ENCODE measurements at regions not wholly inside any gene's neighbourhood (a gene's known extent, or its start where the extent isn't known, plus 50 kb on each side); places are given as distances from the start of the nearest gene placed in this dataset.

DNA sequence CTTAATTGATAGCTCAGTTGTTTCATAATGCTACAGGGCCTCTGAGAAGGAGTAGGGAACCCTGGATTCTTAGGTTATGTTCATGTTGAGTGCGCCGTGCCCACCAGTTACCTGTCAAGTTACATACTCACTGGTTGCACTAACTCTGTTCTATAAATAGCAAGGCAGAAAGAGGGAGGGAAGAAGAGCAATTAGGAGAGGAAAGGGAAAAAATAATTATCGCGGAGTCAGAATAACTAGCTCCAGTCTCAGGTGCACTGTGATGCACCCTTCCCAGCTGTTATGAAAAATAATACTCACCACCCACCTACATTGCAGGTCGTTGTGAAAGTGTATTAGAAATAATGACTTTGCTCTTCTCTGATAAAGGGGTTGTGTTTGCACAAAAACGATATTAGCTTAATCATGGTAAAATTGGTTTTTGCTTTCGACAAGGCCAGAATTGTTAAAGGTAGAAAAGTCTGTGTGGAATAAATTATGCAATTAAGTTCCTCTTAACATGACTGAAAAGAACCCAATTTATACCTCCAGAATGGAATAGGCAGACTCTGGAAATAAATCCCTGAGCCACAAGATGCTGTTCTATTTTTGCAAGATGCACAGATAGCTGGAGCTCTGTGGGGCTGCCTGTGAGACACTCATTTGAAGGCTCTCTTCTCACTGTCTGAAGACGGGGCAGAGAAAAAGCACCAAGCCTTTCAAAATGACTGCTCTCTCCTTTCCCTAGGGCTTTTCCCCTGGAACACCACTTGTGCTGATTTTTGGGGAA lies 137.6 kb upstream of the PITRM1 start:
- no peak for DNase-seq (ENCODE audit: low spot score)

DNA sequence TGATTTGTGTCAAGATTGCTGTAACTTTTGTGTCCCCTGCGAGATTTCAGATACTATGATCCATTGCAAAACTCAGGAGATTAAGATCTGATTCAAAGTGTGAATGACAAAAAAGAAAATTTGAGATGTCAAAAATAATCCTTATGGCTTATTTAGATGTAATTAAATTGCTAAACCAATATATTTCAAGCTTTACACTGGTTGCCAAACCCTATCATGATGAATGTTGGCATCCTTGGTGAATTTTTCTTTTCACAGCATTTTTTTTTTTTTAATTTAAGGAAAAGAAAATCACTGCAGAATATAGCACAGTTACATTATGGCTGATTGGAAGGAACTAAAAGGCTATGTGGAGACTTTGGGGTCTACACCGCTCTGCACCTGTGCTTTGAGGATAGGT lies 133.5 kb upstream of the PITRM1 start:
- DNase-seq (ENCODE audit: low spot score): no peak

DNA sequence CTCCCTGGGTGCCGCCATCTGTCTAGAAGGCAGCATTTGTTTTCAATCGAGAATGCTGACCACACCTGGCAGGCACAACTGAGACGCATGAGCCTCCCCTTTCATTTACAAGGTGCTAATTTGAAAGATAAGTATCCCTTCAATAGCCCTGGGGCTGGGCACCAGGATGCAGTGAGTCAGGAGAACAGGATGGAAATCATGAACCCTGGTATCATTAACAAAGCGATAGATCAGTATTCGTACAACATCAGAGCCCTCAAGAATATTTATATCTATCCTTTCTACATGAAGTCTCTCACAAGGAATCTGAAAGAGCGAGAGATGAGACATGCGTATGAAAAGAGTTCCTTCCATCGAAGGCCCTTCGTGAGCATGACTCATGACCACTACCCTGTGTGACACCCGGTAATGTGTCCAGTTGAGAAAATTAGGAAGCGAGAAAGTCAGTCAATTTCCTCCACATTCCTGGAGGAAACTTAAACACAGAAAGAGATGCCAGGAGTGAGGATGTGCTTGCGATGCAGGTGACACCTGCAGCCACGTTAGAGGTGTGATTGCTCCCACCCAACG lies 123.1 kb upstream of the PITRM1 start:
- DNase-seq (ENCODE audit: low spot score): no peak

DNA sequence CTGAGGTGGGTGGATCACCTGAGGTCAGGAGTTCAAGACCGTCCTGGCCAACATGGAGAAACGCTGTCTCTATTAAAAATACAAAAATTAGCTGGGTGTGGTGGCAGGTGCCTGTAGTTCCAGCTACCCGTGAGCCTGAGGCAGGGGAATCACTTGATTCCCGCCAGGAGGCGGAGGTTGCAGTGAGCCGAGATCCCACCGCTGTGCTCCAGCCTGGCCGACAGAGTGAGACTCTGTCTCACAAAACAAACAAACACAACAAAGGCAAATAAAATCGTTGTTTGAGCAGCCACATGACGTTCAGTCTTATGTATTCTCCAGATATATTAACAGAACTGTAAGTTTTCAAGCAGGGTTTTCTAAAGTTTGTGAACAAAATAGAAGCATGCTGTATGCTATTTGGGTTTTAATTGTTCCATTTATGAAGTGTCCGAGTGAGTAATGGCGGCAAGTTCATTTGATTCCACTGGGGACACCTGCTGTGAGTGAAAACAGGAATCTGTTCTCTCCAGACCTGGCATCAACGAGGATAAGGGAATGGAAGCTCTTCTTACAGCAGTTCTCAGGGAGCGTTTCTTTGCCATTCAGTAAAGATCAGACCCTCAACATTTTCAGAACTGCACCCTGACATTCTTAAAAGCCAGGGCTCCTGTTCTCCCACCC lies 122.5 kb upstream of the PITRM1 start:
- DNase-seq (ENCODE audit: low spot score): no peak

DNA sequence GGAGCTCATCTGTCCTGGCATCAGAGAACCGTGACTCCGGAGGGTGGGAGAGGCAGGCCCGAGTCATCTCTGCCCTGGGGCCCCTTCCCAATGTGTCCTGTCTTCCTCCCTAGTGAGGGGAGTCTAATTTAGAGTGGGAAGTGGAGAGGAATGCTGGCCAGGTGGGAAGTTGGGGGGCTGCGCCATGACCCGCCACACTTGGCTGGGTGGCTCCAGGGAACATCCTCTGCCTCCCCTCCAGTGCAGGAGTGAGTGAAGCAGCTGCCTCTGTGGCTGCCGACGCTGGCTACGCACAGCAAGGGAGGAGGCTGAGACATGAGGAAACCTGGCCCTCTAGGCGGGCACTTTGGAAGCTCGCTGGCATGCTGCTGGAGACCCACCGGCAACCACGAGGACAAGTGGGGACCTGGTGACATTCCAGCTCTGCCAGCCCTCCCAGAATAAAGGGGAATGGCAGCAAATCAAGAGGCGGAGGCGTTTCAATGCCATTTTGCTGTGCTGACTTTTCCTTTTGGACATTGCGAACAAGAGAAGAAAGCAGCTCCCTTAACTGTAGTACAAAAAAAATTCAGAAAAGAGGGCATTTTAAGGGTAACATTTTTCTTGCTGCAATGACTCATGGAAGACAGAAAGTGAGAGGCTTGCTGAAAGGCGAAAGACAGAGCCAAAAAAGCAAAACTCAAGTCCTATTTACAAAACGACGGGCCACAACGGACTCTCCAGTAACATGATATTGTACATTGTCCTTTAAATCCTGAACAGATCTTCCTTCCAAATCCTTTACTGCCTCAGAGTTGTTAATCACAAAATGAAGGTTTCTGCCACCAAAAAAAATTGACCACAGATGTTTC lies 121.2 kb upstream of the PITRM1 start:
- DNase-seq (ENCODE audit: low spot score): no peak

DNA sequence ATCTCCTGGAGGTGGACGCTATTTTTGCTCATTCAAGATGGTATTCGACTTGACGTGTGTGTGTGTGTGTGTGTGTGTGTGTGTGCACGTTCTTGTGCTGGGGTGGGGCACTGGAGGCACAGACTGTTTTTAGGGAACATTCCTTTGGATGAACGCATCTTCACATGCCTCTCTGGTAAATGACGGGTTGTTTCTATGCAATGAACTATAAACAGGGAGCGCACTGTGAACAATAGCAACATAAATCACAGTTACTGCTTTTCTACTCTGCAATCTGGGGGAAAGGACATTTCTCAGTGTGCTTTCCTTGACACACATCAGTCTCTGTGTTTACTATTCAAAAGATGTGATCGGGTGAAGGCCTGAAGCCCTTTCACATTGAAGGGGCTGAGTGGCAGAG lies 120.1 kb upstream of the PITRM1 start:
- DNase-seq (ENCODE audit: low spot score): no peak

DNA sequence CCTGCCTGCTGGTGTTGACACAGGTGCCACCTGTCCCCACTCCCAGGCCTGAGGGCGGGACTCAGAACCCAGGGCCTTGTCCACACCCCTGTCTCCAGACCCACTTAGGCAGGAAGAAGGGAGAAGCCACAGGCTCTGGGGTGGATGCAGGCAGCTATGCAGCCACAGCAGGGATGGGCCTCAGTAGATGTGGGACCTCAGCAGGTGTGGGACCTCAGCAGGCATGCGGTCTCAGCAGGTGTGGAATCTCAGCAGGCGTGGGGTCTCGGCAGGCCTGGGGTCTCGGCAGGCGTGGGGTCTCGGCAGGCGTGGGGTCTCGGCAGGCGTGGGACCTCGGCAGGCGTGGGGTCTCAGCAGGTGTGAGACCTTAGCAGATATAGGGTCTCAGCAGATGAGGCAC lies 118.0 kb upstream of the PITRM1 start:
- no peak for DNase-seq (ENCODE audit: low spot score)

DNA sequence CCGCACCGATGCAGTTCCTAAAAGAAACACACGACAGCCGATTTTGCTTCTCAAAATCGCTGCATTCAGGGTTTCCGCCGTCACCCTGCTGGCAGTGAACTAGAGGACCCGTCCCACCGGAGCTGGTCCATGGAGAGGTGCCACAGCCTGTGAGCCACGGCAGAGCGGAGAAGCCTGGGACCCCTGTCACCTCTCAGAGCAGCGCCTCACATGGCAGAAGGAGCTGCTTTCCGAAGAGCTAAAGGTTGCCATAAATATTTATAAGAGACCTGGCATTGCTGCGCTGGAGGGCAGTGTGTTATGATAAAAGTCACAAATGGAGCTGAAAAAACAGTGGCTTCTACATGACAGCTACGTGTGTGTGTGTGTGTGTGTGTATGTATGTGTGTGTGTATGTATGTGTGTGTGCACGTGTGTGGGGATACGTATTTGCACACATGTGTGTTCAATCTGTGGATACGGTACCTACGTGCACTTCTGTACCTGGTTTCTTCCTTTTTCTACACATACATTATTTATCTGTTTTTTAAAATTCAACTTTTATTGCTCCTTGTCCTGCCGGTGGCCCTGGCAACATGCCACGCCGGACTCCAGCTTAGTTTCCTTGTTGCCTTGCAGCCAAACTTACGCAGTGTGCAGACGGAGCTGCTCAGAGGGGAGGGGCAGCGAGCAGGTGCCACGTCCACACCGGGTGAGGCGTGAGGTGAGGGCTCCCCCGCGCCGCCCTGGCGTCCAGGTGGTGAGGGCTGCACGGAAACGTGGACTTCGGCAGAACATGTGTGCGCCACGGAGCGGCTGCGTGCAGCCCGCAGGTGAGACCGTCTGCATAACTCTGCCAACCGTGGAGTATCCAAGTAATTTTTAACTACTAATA lies 115.2 kb upstream of the PITRM1 start:
- DNase-seq (ENCODE audit: low spot score): no peak

DNA sequence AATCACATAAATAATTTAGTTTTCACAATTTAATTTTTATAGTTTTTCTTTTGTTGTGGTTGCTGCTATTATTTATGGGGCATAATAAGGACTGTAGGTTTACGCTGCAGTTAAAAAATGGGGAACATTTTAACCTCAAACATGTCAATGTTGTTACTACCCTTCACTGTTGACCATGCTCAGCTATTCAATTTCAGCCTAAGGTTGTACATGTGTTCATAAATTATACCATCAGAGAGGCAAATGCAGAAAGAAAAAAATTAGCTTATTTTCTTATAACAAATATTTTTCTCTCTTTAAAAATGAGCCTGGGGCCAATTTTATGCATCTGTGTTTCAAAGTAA lies 110.1 kb upstream of the PITRM1 start:
- no peak for DNase-seq (ENCODE audit: low spot score)

DNA sequence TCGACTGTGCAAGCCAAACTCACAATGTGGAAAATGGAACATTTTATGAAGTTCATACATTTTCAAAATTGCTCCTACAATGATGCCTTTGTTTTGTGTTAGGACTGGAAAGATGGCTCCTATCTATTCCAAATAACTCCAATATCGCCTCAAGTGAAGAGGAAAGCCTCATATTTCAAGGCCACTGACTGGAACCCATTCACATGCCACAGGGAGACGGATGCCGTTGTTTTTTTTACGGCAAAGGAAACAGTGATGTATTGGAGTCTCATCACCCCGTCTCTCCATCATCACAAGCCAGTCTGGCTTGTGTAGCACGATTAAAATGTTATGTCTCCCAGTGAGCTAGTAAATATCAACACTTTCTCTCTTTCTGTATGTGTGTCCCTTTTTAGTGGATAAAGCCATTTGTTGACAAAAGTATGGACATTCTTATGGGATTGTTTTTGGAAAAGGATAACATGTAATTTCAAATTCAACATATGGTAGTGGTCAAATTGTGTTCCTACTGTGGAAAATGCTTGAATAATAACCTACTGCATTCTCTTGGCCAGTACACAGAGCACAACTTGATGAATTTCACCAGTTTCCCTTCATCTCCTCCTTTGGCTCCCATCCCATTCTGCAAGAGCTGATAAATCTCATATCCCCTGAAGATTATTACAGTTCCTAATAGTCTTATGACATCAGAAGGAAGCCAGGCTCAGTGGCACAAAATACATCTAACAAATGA lies 109.5 kb upstream of the PITRM1 start:
- no peak for DNase-seq (ENCODE audit: low spot score)

DNA sequence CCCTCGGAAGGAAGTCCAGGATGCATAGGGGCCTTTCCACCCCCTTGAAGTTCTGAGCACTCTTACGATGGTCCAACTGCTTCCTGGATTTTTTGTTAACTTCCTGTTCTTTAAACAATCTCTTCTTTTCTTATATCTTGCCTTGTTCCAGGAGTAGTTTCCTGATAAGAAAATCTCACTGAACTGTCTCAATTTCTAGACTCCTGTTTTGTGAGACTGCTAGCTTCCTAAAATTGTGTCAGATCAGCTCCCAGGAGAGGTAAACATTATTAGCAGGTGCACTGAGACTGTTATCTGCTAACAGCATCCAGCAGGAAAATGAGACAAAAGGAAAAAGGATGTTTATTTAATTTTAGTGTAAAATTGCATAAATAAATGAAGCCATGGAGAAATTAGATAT lies 106.2 kb upstream of the PITRM1 start:
- DNase-seq (ENCODE audit: low spot score): no peak

DNA sequence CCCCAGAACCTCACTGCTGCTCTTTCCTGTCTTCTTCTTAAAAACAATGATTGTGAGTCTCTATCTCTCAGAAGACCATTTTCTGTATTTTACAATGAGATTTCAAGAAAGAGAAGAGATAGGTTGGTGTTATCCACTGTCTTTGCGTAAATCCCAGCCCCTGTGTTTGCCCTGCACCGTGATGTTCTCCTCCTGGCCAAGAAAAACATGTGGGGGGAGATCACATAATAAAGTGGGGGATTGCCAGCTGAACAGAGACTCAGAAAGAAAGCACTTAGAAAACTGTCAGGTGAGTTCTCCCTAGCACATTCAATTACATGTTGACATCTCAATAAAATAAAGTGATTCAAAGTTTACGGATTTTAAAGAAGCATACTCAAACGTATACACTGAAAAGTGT lies 105.0 kb upstream of the PITRM1 start:
- no peak for DNase-seq (ENCODE audit: low spot score)

DNA sequence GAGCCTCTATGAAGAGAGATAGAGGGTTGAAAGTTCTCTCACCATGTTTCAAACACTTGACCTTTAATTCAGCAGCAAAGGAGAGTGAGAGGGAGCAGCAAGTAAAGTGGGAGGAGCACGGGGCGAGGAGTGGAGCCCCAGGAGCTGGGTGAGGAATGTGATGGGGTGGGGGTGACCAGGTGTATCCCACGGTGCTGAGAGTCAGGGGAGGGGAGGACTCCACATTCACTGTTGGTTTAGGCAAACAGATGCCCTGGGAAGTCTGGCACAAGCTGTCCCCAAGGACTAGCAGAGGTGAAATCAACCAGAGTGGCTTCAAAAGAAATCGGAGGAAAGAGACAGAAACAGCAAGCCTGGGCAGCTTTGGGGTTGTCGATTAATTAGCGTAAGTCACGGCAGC lies 101.8 kb upstream of the PITRM1 start:
- DNase-seq (ENCODE audit: low spot score): no peak

DNA sequence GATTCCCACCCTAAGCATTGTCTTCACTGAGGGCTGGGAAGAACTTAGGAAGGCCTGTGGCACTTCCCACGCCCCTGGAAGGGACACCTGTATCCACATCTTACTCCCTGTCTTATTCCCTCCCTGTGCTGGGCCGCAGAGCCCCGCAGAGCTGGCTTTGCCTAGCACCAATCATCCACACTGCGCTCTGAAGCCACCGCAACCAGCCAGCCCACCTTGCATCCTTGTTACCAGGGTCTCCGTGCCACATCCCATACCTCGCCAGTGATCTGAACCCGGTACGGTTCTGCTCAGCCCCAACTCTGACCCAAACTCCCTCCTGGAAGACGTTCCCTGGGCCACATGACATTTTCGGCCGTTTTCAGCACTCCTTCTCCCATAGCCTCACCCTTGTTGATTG lies 101.4 kb upstream of the PITRM1 start:
- DNase-seq (ENCODE audit: low spot score): no peak

DNA sequence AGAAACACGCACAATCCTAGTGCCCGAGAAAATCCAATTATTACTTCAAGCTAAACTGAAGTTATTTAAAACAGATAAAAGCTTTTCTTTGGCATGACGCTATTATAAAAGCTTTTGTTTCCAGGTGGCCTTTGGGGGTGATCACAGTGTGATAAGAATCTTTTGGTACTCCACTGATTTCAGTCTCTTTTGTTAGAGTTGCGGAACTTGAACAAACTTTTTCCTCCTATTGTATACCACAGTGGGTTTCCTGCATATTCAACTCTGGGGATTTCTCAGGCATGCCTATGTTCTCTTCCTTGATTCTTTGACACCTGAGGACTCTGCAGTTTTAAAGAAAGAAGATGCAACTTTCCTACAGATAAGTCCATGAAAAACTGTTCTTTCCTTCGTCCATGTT lies 99.7 kb upstream of the PITRM1 start:
- no peak for DNase-seq (ENCODE audit: low spot score)

DNA sequence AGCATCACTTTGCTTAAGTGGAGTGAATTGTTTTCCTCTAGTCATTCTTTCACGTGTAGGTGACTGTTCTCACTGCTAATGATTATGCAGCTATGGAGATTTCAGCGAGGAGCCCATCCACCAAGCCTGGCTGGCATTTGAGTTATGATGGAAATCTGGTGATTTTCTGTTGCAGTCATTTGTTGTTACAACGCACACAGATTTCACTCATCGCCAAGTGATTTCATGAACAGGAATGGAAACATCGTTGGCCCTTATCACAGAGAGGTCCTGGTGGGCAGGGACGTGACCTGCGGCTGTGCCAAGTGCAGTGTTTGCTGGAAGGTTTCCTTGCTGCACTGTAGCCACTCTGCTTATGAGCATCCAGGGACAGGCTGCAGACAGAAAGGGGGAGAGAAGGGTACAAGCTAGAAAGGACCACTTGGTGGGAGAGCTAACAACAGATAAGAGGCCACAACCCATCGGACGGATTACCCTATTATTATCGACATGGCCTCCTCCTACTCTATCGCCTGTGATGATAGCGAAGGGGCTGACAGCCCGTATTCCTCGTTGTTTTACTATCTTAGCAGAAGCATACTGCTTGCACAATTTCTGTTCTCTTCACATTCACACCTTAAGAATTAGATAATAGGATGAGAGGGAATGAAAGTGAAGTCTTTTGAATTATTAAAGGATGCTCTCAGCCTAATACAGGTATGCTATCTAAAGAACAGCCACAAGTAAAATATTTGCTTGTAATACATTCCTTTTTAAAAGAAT lies 99.0 kb upstream of the PITRM1 start:
- DNase-seq (ENCODE audit: low spot score): no peak

DNA sequence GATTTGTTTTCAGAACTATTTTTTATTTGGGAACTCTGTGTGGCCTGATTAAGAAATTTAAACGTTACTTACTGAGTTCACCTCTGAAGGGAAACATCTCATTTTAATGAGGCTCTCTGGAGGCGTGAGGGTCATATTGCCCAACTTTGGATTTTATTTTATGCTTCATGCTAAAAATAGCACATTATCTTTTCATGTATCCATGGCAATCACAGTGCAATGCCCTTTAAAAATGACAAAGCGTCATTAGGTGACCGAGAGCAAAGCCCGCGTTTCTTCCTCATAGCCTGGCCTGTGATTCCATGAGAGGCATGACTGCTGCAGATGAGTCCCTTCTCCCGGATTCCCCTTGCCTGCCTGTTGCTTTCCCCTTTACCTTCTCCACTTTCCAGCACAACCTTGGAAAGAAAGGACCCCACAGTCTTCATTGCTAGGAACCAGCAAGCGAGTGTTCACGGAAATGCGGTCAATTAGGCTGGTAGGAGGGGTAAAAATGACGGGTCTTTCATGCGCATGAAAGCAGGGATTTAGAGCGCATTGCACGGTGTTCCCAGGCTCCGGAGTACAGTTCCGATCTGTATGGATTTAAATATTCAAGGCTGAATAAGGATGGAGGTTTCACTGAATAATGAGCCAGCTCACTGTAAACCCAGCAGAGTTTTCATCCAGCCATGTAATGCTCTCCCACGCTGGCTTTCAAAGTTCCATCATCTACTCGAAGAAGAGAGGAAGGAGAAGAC lies 98.2 kb upstream of the PITRM1 start:
- DNase-seq (ENCODE audit: low spot score): no peak

DNA sequence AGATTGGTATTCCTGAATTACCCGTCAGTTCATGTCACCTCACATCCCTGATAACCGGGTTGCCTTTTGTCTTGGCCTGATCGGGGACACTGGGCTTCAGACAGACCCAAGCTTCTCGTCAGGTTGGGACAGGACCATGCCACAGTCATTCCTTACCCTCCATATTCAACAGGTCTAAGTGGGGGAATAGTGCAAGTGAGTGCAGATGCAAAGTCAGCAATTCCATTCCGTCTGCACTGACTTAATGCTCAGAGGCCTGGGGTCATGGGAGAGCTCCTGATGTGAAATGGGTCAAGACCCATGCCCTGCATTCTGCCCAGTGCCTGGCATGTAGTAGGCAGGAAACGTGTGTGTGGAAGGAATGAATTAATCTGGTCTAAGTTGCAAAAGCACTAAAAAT lies 95.4 kb upstream of the PITRM1 start:
- DNase-seq (ENCODE audit: low spot score): no peak

DNA sequence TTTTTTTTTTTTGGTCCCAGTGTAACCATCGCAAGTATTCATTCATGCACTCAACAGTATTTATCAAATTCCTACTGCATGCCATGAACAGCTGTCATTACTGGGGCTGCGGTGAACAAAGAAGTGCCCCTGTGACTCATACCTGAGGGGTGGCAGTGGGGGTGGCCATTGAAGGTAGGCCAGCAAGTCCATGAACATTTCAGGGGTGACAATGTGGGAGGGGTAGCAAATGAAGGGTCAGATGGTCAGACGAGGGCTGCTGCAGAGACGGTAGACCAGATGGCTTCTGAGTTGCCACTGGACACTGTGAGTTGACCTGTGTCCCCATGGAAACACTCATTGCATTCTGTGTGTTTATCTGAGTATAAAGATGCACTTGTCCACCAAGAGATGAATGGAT lies 92.5 kb upstream of the PITRM1 start:
- DNase-seq (ENCODE audit: low spot score): no peak

Measured in NAMALWA (cell line).